B cell (primary cell): ENCODE measurements at regions not wholly inside any gene's neighbourhood (a gene's known extent, or its start where the extent isn't known, plus 50 kb on each side); places are given as distances from the start of the nearest gene placed in this dataset.

ENCODE experiments used
- ATAC-seq: fragments of 200-7000 bp; cut with Tn5 transposase; one replicate; pipeline ENCODE4 v1.10.0; 2021; ENCODE audit warnings: low read depth, mild to moderate bottlenecking, moderate number of reproducible peaks, moderate library complexity
- CTCF ChIA-PET: fragments of 350-600 bp; sonication (Branson Sonifier 250); formaldehyde crosslinking; loops from one replicate; lab custom pipeline; 2021; ENCODE audit warnings: antibody characterized with exemption, inconsistent platforms; lab: Charles Lee
- POLR2A ChIA-PET: fragments of 350-600 bp; sonication (Branson Sonifier 250); formaldehyde crosslinking; loops from one replicate; lab custom pipeline; 2021; ENCODE audit warnings: antibody characterized with exemption; lab: Charles Lee
- DNase-seq: peaks from one replicate; pipeline ENCODE4 v3.0.0; 2013
- H2AFZ ChIP-seq: 2 replicates; pipeline ENCODE4 v1.6.1; 2012; ENCODE audit warnings: mild to moderate bottlenecking, low read depth, low read length; ENCODE audit not compliant: insufficient read depth, poor library complexity, severe bottlenecking
- H3K27ac ChIP-seq, 2 donors: 1 replicate in 1 of 2; 2 replicates in 1 of 2; pipeline ENCODE4 v1.5.1; 2012 to 2013; ENCODE audit warnings: low read length in 2 of 2, mild to moderate bottlenecking in 2 of 2, moderate library complexity in 1 of 2
- H3K27me3 ChIP-seq, 4 experiments: fragments of 200-600 bp in 1 of 4; sonication (generic) in 1 of 4; replicated peaks in 1 of 4; 1 replicate in 2 of 4; 2 replicates in 2 of 4; pipeline versions ENCODE4 v1.6.1 to v1.7.0; 2013 to 2016; ENCODE audit warnings: low read length in 3 of 4, mild to moderate bottlenecking in 2 of 4, mixed read lengths in 1 of 4, moderate library complexity in 1 of 4; ENCODE audit not compliant: insufficient read depth in 4 of 4, control insufficient read depth in 3 of 4; ENCODE audit errors: control extremely low read depth in 1 of 4
- H3K36me3 ChIP-seq, 2 experiments: replicated peaks in 1 of 2; 1 replicate in 1 of 2; 2 replicates in 1 of 2; pipeline versions ENCODE4 v1.6.1 to v1.7.1; 2013; ENCODE audit warnings: low read length in 1 of 2; ENCODE audit not compliant: insufficient read depth in 2 of 2, control insufficient read depth in 1 of 2; ENCODE audit errors: control extremely low read depth in 1 of 2, extremely low read depth in 1 of 2
- H3K4me1 ChIP-seq, 2 donors: fragments of 200-600 bp in 1 of 2; sonication (generic) in 1 of 2; 1 replicate in 1 of 2; 2 replicates in 1 of 2; pipeline versions ENCODE4 v1.5.1 to v1.6.1; 2013 to 2017; ENCODE audit warnings: low read length in 2 of 2; ENCODE audit not compliant: control insufficient read depth in 2 of 2, insufficient read depth in 2 of 2
- H3K4me2 ChIP-seq: replicated peaks from 2 replicates; pipeline ENCODE3; 2012; ENCODE audit warnings: mild to moderate bottlenecking, low read depth, low read length; ENCODE audit not compliant: poor library complexity, severe bottlenecking
- H3K4me3 ChIP-seq, 5 experiments: fragments of 200-600 bp in 1 of 5; sonication (generic) in 1 of 5; 1 replicate in 3 of 5; 2 replicates in 2 of 5; pipeline versions ENCODE4 v1.5.1 to v1.7.0; 2011 to 2016; ENCODE audit warnings: low read length in 4 of 5, mild to moderate bottlenecking in 4 of 5, low read depth in 2 of 5, control low read depth in 1 of 5, moderate library complexity in 1 of 5; ENCODE audit not compliant: insufficient read depth in 1 of 5; ENCODE audit errors: control extremely low read depth in 1 of 5, extremely low read depth in 1 of 5
- H3K79me2 ChIP-seq: fragments of 200-600 bp; sonication (generic); one replicate; pipeline ENCODE4 v1.6.0; 2016; ENCODE audit warnings: low read length; ENCODE audit not compliant: control insufficient read depth, insufficient read depth
- H3K9ac ChIP-seq: fragments of 200-600 bp; sonication (generic); 2 replicates; pipeline ENCODE4 v1.6.1; 2017; ENCODE audit warnings: mild to moderate bottlenecking, low read length, moderate library complexity
- H3K9me3 ChIP-seq, 3 donors: one replicate each; pipeline versions ENCODE4 v1.6.1 to v1.7.1; 2013; ENCODE audit warnings: low read length in 2 of 3; ENCODE audit not compliant: control insufficient read depth in 2 of 3, insufficient read depth in 1 of 3; ENCODE audit errors: control extremely low read depth in 1 of 3
- H4K20me1 ChIP-seq: 2 replicates; pipeline ENCODE4 v1.6.0; 2012; ENCODE audit warnings: mild to moderate bottlenecking, low read length; ENCODE audit not compliant: insufficient read depth, control insufficient read depth, poor library complexity, severe bottlenecking
- H3K27ac Mint-ChIP-seq: one replicate; pipeline ENCODE4 v1.8.0; 2021; ENCODE audit warnings: mixed read lengths
- H3K27me3 Mint-ChIP-seq: one replicate; pipeline ENCODE4 v1.8.0; 2021; ENCODE audit warnings: mixed read lengths
- H3K4me1 Mint-ChIP-seq: one replicate; pipeline ENCODE4 v1.8.0; 2021; ENCODE audit warnings: mixed read lengths
- H3K4me3 Mint-ChIP-seq: one replicate; pipeline ENCODE4 v1.8.0; 2021; ENCODE audit warnings: mixed read lengths
- H3K9me3 Mint-ChIP-seq: one replicate; pipeline ENCODE4 v1.8.0; 2022; ENCODE audit warnings: mixed read lengths; ENCODE audit not compliant: insufficient read depth
- CTCF ChIP-seq: fragments of 200-600 bp; IDR thresholded peaks from one replicate; pipeline ENCODE4 v1.8.0; 2022; ENCODE audit warnings: antibody characterized with exemption, mild to moderate bottlenecking
- EZH2 ChIP-seq: IDR thresholded peaks from 2 replicates; pipeline ENCODE4 v1.6.1; 2012; ENCODE audit warnings: borderline replicate concordance, low read depth, mild to moderate bottlenecking, moderate library complexity, low read length; ENCODE audit not compliant: insufficient read depth, poor library complexity, severe bottlenecking
- WGBS: methylation state at CpG from one replicate; pipeline ENCODE4 v1.1.5; 2013; ENCODE audit warnings: missing lambda C conversion rate; ENCODE audit not compliant: insufficient coverage; 5-methylcytosine and 5-hydroxymethylcytosine counted together
- intact Hi-C: fragments of 100-400 bp; cut with micrococcal nuclease; formaldehyde crosslinking; loops from one replicate; pipeline ENCODE4 v1.10.0; 2022

- intact Hi-C loops = no loop called here
- H3K9me3 Mint-ChIP-seq = no peaks in the 10 kb centered on the region
- POLR2A ChIA-PET = no interaction called here
These were observed 262.8 kb upstream of the NR2F2 start for GRCh38 chr15:96067677-96068076.

GRCh38 chr15:96068897-96069296 lies 261.6 kb upstream of the NR2F2 start:
- H3K9me3 ChIP-seq = peaks cover 0 to 6% (median 0%) of the 10 kb centered on the region in 3 donors
- ATAC-seq = no peak
- no peaks in the 10 kb centered on the region for H3K27me3 ChIP-seq
- POLR2A ChIA-PET = no interaction called here
- no peaks in the 10 kb centered on the region for H3K79me2 ChIP-seq
- no peak overlapping the region for H2AFZ ChIP-seq
- no peaks in the 10 kb centered on the region for H3K36me3 ChIP-seq
- no peak for DNase-seq
- H3K4me2 ChIP-seq = no peak overlapping the region
- H4K20me1 ChIP-seq = no peaks in the 10 kb centered on the region
- H3K4me1 ChIP-seq = no peaks in the 10 kb centered on the region
- TF ChIP-seq EZH2 (no peak), CTCF (no peak)
- 92% methylated on average over 2 of the region's 3 CpGs for WGBS
- H3K27ac Mint-ChIP-seq = no peak overlapping the region
- no peaks in the 10 kb centered on the region for H3K4me1 Mint-ChIP-seq
- no peaks in the 10 kb centered on the region for H3K9me3 Mint-ChIP-seq
- no peak overlapping the region for H3K27ac ChIP-seq
- H3K4me3 Mint-ChIP-seq = no peak overlapping the region
- intact Hi-C loops = no loop called here
- CTCF ChIA-PET = no interaction called here
- H3K4me3 ChIP-seq = no peak overlapping the region
- H3K27me3 Mint-ChIP-seq = no peaks in the 10 kb centered on the region
- no peak overlapping the region for H3K9ac ChIP-seq

More at GRCh38 chr15:96067677-96068076, 262.8 kb upstream of the NR2F2 start:
- no peaks in the 10 kb centered on the region for H3K27me3 Mint-ChIP-seq
- no peak overlapping the region for H3K4me3 Mint-ChIP-seq
- no peaks in the 10 kb centered on the region for H3K4me1 Mint-ChIP-seq
- no peak overlapping the region for H3K27ac Mint-ChIP-seq
- DNase-seq (no peak), ATAC-seq (no peak)
- TF ChIP-seq EZH2 (no peak), CTCF (no peak)
- H3K9ac ChIP-seq = no peak overlapping the region
- H3K27me3 ChIP-seq = no peaks in the 10 kb centered on the region
- H3K9me3 ChIP-seq = peaks cover 0 to 6% (median 0%) of the 10 kb centered on the region in 3 donors
- no peaks in the 10 kb centered on the region for H3K36me3 ChIP-seq
- no peak overlapping the region for H3K4me3 ChIP-seq
- no peaks in the 10 kb centered on the region for H4K20me1 ChIP-seq
- H3K4me1 ChIP-seq = no peaks in the 10 kb centered on the region
- no peak overlapping the region for H3K4me2 ChIP-seq
- H3K79me2 ChIP-seq = no peaks in the 10 kb centered on the region
- no peak overlapping the region for H3K27ac ChIP-seq
- CTCF ChIA-PET = no interaction called here
- WGBS = 93% methylated on average over 1 of the region's 2 CpGs
- H2AFZ ChIP-seq = no peak overlapping the region
